HUDEP-2 (cell line): ENCODE measurements at regions not wholly inside any gene's neighbourhood (a gene's known extent, or its start where the extent isn't known, plus 50 kb on each side); places are given as distances from the start of the nearest gene placed in this dataset.

Experiments used
- DNase-seq, 76 experiments: peaks; one replicate each; lab custom pipeline; 2025; ENCODE audit not compliant: unreplicated experiment in 76 of 76; lab: John Stamatoyannopoulos, UW

GRCh38 chr10:47101807-47102206 lies 190.6 kb downstream of the PTPN20 start:
- no peak for DNase-seq

DNA sequence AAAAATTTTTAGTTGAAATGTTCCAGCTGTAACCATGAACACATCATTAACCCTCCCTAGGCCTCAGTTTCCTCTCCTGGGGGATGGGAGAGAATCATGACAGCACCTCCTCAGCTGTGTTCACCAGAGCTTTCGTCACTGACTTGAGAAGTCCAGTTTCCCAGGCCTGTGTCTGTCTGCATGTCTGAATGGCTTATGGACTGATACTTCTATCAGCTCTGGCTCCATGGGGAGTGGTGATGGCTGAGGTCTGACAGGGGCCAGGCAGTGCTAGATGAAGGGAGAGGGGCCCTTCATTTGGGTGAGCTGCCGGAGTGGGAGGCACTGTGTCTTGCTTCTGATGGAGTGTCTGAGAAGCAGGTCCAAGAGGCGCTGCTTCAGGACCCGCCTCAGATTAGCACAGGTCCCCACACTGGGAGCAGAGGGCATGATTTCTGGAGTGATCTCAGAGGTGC lies 192.9 kb downstream of the PTPN20 start:
- no peak for DNase-seq

DNA sequence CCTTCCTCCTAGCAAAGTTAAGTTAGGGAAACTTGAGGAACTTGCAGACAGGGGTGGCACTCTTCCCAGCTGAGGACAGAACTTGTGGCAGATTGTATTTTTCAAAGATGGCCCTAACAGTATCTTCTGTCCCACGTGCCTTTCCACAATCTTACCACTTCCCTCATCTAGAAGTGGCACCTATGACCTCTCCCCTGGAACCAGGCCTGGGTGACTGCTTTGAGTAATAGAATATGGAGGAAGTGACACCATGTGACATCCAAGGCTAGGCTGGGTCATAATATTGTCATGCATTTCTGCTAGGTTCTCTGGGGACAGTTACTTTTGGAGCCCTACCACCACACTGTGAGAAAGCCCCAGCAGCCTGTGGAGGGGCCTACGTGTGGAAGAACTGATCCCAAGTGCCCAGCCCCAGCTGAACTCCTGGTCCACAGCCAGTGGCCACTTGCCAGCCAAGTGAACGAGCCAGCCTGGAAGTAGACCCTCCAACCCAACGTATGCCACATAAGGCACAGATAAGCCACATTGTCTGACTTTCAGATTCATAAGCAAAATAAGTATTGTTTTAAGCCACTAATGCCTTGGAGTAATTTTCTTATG lies 193.7 kb downstream of the PTPN20 start:
- DNase-seq: no peak

DNA sequence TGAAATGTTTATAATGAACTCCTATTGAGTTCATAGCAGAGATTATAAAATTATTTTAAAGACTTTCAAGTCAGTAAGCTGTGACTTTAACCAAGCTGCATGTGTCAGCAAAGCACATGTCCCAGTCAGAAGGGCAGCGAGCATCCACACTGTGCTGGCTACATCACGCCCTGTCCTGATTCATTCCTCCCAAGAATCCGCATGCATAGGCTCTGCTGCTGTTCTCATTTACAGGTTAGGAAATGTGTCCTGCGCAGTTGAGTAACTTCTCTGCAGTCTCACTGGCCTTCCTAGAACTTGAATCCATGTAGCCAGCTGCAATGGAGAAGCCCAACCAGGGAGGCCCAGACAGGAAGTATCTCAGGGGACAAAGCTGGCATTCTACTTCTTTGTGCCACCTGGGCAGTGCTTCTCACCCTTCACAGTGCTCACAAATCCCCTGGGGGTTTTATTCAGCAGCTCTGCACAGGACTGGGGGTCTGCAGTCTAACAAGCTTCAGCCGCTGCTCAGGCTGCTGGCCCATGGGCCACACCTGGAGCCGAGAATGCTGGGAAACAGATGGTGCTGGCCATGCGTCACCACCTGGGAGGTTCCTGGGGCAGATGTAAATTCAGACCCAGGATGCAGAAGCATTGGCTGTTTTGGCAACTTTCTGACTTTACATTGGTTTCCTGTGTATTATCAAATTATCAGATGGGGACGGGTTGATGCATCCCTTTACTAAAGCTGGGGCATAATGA lies 192.8 kb upstream of the GDF10 start:
- DNase-seq: no peak

GRCh38 chr10:47109906-47110305 lies 190.1 kb upstream of the GDF10 start:
- no peak for DNase-seq

GRCh38 chr10:47111329-47111862 lies 188.6 kb upstream of the GDF10 start:
- no peak for DNase-seq

DNA sequence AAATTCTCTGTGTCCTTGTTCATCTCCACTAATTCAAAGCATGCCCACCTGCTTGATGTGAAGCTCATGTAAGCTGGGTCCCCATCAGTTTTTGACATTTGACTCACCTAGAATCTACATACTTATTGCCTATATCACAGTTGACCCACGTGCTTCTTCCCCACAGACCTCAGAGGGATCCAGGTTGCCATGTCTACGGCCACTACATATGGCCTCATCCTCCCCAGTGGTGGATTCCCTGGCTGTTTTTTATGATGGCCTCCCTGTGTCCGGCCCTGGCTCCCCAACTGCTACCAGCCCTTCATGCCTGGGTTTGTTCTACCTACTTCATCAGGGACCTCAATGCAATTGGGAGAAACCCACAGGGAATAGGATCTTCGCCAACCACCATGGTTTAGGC lies 187.4 kb upstream of the GDF10 start:
- DNase-seq: no peak

DNA sequence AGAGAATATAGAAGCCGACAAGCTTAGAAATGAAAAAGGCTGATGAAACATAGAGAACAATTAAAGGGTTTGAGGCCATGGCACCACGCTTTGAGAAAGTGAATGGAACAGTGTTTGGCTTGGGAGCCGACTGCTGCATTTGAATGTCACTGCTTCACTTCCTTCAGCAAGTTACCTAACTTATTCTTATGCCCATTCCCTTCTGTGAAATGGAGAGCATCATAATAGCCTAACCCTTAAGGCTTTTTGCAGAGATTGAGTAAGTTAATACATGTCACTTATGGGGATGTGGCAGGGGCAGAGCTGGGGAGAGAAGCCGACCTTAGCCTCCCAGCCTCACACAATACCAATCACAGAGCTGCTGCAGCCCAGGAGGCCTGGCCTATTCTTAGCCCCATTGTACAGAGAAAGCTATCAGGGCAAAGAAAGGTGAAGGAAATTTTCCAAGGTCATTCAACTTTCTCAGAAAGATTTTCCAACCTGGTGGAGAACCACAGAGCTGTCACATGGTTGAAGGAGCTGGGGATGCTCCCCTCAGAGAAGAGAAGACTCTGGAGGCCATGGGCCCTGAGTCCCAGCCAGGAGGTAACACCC lies 186.0 kb upstream of the GDF10 start:
- no peak for DNase-seq

- DNase-seq: no peak
Observed at GRCh38 chr10:47114680-47115186, 185.3 kb upstream of the GDF10 start.

DNA sequence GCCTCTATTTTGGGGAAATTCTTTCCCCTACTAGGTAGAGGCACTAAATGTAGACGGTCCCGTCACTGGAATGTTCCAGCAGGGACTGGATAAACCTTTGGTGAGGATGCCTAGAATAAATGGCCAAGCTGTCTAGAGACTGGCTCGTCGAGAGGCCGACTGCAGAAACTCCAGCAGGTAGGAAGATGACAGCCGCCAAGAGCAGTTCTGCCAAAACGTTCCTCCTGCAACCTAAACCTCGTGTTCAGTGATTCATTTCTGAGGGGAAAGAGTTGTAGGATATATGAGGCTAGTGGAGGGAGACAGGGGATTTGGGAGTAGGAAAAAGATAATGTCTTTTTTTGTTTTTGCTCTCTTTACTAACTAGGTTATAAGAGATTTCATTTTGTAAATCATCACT lies 184.7 kb upstream of the GDF10 start:
- no peak for DNase-seq

- DNase-seq: no peak
Observed at GRCh38 chr10:47116445-47116844, 183.6 kb upstream of the GDF10 start.

DNA sequence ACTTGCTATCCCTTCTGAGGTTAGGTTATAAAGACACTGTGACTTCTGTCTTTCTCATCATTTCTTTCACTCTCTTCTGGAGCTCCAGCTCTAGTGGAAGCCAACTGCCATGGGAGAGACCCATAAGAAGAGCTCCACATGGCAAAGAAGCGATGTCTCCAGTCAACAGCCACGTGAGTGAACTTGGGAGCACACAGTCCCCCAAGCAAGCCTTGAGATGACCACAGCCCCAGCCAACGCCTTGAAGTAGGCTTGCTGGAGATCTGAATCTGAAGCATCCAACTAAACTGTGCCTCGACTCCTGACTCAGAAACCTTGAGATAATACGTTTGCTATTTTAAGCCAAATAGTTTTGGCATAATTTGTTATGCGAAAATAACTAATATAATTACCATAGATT lies 181.7 kb upstream of the GDF10 start:
- DNase-seq: no peak

DNA sequence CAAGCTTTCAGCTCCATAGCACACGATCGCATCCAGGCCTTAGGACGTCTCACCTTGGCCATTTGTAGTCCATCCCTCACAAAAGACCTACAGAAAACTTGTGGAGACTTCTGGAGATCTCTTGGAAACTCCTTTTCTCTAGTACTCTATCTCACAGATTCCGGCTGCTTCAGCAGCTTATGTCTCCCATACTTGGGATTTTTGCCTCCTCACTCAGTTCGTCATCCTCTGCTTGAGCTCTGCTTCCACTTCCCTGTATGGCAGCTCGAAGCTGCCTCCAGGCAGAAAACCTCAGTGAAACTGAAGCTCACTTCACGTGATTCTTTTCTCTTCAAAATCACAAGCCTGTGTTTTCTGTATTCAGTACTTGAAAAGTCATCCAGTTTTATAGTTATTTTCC lies 178.7 kb upstream of the GDF10 start:
- DNase-seq: no peak

GRCh38 chr10:47123716-47124288 lies 176.2 kb upstream of the GDF10 start:
- no peak for DNase-seq

DNA sequence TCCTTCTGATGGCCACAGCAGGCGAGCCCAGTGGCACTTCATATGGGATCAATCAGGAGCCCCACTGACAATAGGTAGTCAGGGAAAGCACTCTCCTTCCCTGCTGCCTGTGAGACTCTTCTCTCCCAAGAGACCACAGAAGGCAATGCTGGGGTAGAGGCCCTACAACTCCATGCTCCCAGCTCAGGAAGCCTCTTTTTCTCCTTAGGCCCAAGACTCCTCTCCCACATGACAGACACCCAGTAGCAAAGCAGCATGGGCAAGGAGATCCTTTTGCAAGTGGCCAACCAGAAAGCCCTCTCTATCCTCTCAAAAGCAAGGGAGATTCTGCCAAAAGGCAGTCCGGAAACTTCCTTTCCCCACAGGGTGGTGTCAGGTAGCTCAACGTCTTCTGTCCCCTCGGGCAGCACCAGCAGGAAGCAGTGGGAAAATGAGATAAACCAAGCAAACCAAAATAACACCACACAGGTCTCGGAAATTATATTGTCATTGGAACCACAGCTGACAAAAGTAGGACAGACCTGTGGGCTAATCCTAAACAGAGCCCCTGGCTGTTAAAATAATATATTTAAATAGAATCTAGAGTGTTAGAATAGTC lies 172.7 kb upstream of the GDF10 start:
- DNase-seq: no peak

DNA sequence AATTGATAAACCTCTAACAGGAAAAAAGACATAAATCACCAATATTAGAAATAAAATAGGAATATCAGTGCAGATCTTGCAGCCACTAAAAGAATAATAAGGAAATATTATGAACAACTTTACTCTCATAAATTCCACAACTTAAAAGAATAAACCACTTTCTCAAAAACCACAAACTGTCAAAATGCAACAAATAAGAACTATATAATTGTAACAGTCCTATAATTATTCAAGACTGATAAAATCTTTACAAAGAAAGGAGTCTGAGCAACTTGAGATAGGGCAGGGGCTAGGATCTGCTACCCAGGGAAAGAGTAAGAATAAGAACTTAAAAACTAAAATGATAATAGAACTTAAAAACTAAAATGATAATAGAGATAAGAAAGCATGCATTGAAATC lies 169.5 kb upstream of the GDF10 start:
- DNase-seq: no peak

GRCh38 chr10:47133871-47134570 lies 166.0 kb upstream of the GDF10 start:
- no peak for DNase-seq

GRCh38 chr10:47136866-47137265 lies 163.1 kb upstream of the GDF10 start:
- DNase-seq: no peak

DNA sequence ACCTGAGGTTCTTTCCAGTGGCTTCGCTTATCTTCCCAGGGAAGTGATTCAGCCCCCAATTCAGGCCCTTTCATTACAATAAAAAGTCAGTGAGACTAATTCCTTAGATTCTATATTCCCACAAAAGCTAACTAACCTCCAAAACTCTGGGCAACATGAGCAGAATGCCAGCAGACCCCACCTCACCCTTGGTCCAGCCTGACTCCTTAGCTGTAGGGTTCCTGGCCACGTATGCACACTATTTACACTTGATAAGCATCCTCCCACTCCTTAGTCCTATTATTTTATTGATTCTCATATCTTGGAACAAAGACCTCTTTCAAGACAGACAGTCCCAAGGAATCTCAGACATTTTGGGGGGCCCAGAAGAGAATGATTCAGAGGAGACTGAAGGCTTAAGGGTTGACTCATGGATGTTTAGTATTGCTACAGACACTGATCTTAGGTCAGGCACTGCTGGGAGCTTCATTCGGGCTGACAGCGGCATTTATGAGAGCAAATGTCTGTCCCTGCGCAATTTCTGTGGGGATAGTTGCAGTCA lies 162.6 kb upstream of the GDF10 start:
- no peak for DNase-seq

DNA sequence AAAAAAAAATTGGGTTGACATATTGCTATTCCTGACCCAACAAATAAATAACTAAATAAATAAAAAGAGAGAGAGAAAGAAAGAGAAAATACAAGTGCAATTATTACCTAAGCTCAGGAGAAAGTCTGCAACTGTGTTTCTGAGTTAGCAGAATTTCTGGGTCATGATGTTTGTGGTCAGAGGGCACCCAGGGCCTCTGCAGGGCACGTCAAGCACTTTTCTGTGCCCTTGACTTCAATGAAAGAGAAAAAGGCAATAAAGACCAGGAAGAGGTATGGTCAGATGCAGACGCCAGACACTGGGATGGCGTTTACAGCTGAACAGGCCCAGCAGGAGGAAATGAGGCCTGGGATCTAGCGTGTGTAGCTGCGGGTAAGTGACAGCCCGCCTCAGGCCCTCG lies 160.9 kb upstream of the GDF10 start:
- no peak for DNase-seq
